GM23338 (cell line): ENCODE measurements at regions not wholly inside any gene's neighbourhood (a gene's known extent, or its start where the extent isn't known, plus 50 kb on each side); places are given as distances from the start of the nearest gene placed in this dataset.

Experiments
- ATAC-seq: fragments of 200-7000 bp; cut with Tn5 transposase; 3 replicates; pipeline ENCODE4 v1.9.1; 2020
- DNase-seq: peaks from one replicate; pipeline ENCODE4 v3.0.0-alpha.2; 2015; ENCODE audit warnings: low spot score
- H2AFZ ChIP-seq: fragments of 200-600 bp; sonication (generic); 2 replicates; pipeline ENCODE4 v1.8.0; 2016; ENCODE audit warnings: antibody characterized with exemption, mild to moderate bottlenecking, moderate library complexity
- H3F3A ChIP-seq: fragments of 200-600 bp; sonication (generic); replicated peaks from 2 replicates; pipeline ENCODE4 v1.8.0; 2017; ENCODE audit warnings: antibody characterized with exemption, mixed run types, low read depth
- H3K27ac ChIP-seq: fragments of 200-600 bp; sonication (generic); 2 replicates; pipeline ENCODE4 v1.6.1; 2016; ENCODE audit warnings: low read depth
- H3K27me3 ChIP-seq: fragments of 200-600 bp; sonication (generic); 2 replicates; pipeline ENCODE4 v1.8.0; 2016; ENCODE audit warnings: mild to moderate bottlenecking, mixed run types, moderate library complexity; ENCODE audit not compliant: insufficient read depth
- H3K36me3 ChIP-seq: fragments of 200-600 bp; sonication (generic); 2 replicates; pipeline ENCODE4 v1.8.0; 2016; ENCODE audit warnings: mild to moderate bottlenecking; ENCODE audit not compliant: insufficient read depth
- H3K4me1 ChIP-seq: fragments of 200-600 bp; sonication (generic); 2 replicates; pipeline ENCODE4 v1.8.0; 2016; ENCODE audit warnings: mild to moderate bottlenecking, moderate library complexity; ENCODE audit not compliant: insufficient read depth
- H3K4me2 ChIP-seq: fragments of 200-600 bp; sonication (generic); 2 replicates; pipeline ENCODE4 v1.7.1; 2017; ENCODE audit warnings: mixed run types
- H3K4me3 ChIP-seq: fragments of 200-600 bp; sonication (generic); 2 replicates; pipeline ENCODE4 v1.6.1; 2016; ENCODE audit warnings: mixed run types
- H3K79me2 ChIP-seq: fragments of 200-600 bp; sonication (generic); replicated peaks from 2 replicates; pipeline ENCODE4 v1.8.0; 2017; ENCODE audit warnings: mild to moderate bottlenecking; ENCODE audit not compliant: insufficient read depth
- H3K9me2 ChIP-seq: fragments of 200-600 bp; sonication (generic); 2 replicates; pipeline ENCODE4 v1.8.0; 2017; ENCODE audit not compliant: insufficient read depth
- H4K20me1 ChIP-seq: fragments of 200-600 bp; sonication (generic); replicated peaks from 2 replicates; pipeline ENCODE4 v1.8.0; 2017; ENCODE audit warnings: mild to moderate bottlenecking; ENCODE audit not compliant: insufficient read depth
- H3K27ac Mint-ChIP-seq: 2 replicates; pipeline ENCODE4 v1.8.0; 2020; ENCODE audit warnings: inconsistent platforms, mild to moderate bottlenecking, moderate library complexity, mixed read lengths
- H3K27me3 Mint-ChIP-seq: 3 replicates; pipeline ENCODE4 v1.8.0; 2022; ENCODE audit warnings: low read depth, mild to moderate bottlenecking, moderate library complexity, mixed read lengths, inconsistent platforms; ENCODE audit not compliant: insufficient read depth, poor library complexity
- H3K36me3 Mint-ChIP-seq: 3 replicates; pipeline ENCODE4 v1.8.0; 2021; ENCODE audit warnings: low read depth, mild to moderate bottlenecking, inconsistent platforms, moderate library complexity, mixed read lengths
- H3K4me1 Mint-ChIP-seq: 3 replicates; pipeline ENCODE4 v1.8.0; 2020; ENCODE audit warnings: mild to moderate bottlenecking, inconsistent platforms, mixed read lengths
- H3K4me3 Mint-ChIP-seq: 3 replicates; pipeline ENCODE4 v1.8.0; 2021; ENCODE audit warnings: moderate library complexity, mild to moderate bottlenecking, inconsistent platforms, mixed read lengths
- H3K9me3 Mint-ChIP-seq: 3 replicates; pipeline ENCODE4 v1.8.0; 2020; ENCODE audit warnings: moderate library complexity, mild to moderate bottlenecking, inconsistent platforms, mixed read lengths
- CREB1 ChIP-seq: fragments of 250-450 bp; sonication (Bioruptor Pico); IDR thresholded peaks from 2 replicates; pipeline ENCODE4 v1.5.0; 2020; ENCODE audit warnings: low read depth, mild to moderate bottlenecking, moderate library complexity
- CTCF ChIP-seq, 2 experiments: fragments of 200-600 bp in 1 of 2; sonication (generic) in 1 of 2; conservative IDR thresholded peaks; 2 replicates each; pipeline versions ENCODE4 v1.5.1 to v1.6.1; 2016 to 2017; ENCODE audit warnings: antibody characterized with exemption in 2 of 2, low read depth in 2 of 2, mild to moderate bottlenecking in 2 of 2, moderate library complexity in 1 of 2
- ETS1 ChIP-seq: IDR thresholded peaks from 2 replicates; pipeline ENCODE4 v1.6.1; 2016; ENCODE audit warnings: antibody characterized with exemption
- EZH2 ChIP-seq: fragments of 200-600 bp; sonication (generic); IDR thresholded peaks from one replicate; pipeline ENCODE4 v1.8.0; 2017; ENCODE audit warnings: antibody characterized with exemption, mild to moderate bottlenecking, low read depth; ENCODE audit not compliant: unreplicated experiment
- EZH2phosphoT487 ChIP-seq: fragments of 200-600 bp; sonication (generic); IDR thresholded peaks from one replicate; pipeline ENCODE4 v1.8.1; 2018; ENCODE audit warnings: antibody characterized with exemption; ENCODE audit not compliant: unreplicated experiment
- JUNB ChIP-seq: IDR thresholded peaks from one replicate; pipeline ENCODE4 v1.6.1; 2016; ENCODE audit warnings: antibody characterized with exemption; ENCODE audit not compliant: unreplicated experiment
- NANOG ChIP-seq: IDR thresholded peaks from 2 replicates; pipeline ENCODE4 v1.6.1; 2016; ENCODE audit warnings: antibody characterized with exemption, borderline replicate concordance
- POLR2AphosphoS5 ChIP-seq: IDR thresholded peaks from 2 replicates; pipeline ENCODE4 v1.6.1; 2016; ENCODE audit warnings: antibody characterized with exemption, low read depth
- ZNF114 ChIP-seq: fragments of 250-450 bp; sonication (Bioruptor Pico); IDR thresholded peaks from 2 replicates; pipeline ENCODE4 v1.5.0; 2020; ENCODE audit warnings: mild to moderate bottlenecking, moderate library complexity
- ZNF331 ChIP-seq: fragments of 250-450 bp; sonication (Bioruptor Pico); IDR thresholded peaks from 2 replicates; pipeline ENCODE4 v1.5.0; 2020; ENCODE audit warnings: low read depth, mild to moderate bottlenecking, moderate library complexity

GRCh38 chr5:161112371-161112770 is 260.4 kb upstream of the ATP10B start:
- peaks cover 18% of the 10 kb centered on the region for H3K4me1 Mint-ChIP-seq
- no peak for DNase-seq
- H2AFZ ChIP-seq = no peak overlapping the region
- no peak for ATAC-seq
- H3K79me2 ChIP-seq = no peaks in the 10 kb centered on the region
- H3K4me3 Mint-ChIP-seq = no peak overlapping the region
- H3K4me1 ChIP-seq = peaks cover 7% of the 10 kb centered on the region
- H3K4me3 ChIP-seq = no peak overlapping the region
- H3K27me3 ChIP-seq = no peaks in the 10 kb centered on the region
- H3K27ac ChIP-seq = no peak overlapping the region
- TF ChIP-seq ETS1 (no peak), ZNF331 (CRISPR knock-in tag) (no peak), POLR2AphosphoS5 (no peak), JUNB (no peak), CREB1 (CRISPR knock-in tag) (no peak), EZH2 (no peak)
- no peaks in the 10 kb centered on the region for H3K36me3 Mint-ChIP-seq
- no peak overlapping the region for H3K27ac Mint-ChIP-seq
- no peaks in the 10 kb centered on the region for H3K27me3 Mint-ChIP-seq
- H3K9me2 ChIP-seq = no peaks in the 10 kb centered on the region
- H3K36me3 ChIP-seq = no peaks in the 10 kb centered on the region
- no peak overlapping the region for H3K4me2 ChIP-seq
- H3F3A ChIP-seq = no peaks in the 10 kb centered on the region
- H3K9me3 Mint-ChIP-seq = no peaks in the 10 kb centered on the region
- no peaks in the 10 kb centered on the region for H4K20me1 ChIP-seq

- Histone ChIP-seq H3K36me3 (no peaks in the 10 kb centered on the region), H3F3A (no peaks in the 10 kb centered on the region), H3K27me3 (no peaks in the 10 kb centered on the region), H2AFZ (peak overlapping the region; percentile 1; the same call in 1 of the 2 replicates), H3K4me2 (no peak overlapping the region), H3K9me2 (no peaks in the 10 kb centered on the region), H3K79me2 (no peaks in the 10 kb centered on the region), H3K4me3 (no peak overlapping the region), H3K4me1 (peaks cover 7% of the 10 kb centered on the region), H3K27ac (no peak overlapping the region), H4K20me1 (no peaks in the 10 kb centered on the region)
- no peaks in the 10 kb centered on the region for H3K27me3 Mint-ChIP-seq
- ATAC-seq (no peak), DNase-seq (no peak)
- H3K9me3 Mint-ChIP-seq = no peaks in the 10 kb centered on the region
- no peak overlapping the region for H3K27ac Mint-ChIP-seq
- peaks cover 12% of the 10 kb centered on the region; the same call in 2 of the 3 replicates for H3K4me1 Mint-ChIP-seq
- TF ChIP-seq EZH2 = no peak
- no peak for TF ChIP-seq NANOG
- TF ChIP-seq CTCF (conservative IDR thresholded peaks at IDR 0.05; ENCODE audit: low read depth in 2 of 2) = no peak
- no peak for TF ChIP-seq CREB1 (CRISPR knock-in tag)
- no peak for TF ChIP-seq ZNF114 (CRISPR knock-in tag)
- no peak for TF ChIP-seq EZH2phosphoT487
- H3K4me3 Mint-ChIP-seq = no peak overlapping the region
- no peaks in the 10 kb centered on the region for H3K36me3 Mint-ChIP-seq
Measured at GRCh38 chr5:161105525-161105924, 253.5 kb upstream of the ATP10B start.
